ENCODE measurements at regions not wholly inside any gene's neighbourhood (a gene's known extent, or its start where the extent isn't known, plus 50 kb on each side); places are given as distances from the start of the nearest gene placed in this dataset.
"Not testable (repeated sequence)": the region's sequence is repeated elsewhere in the genome, so short reads cannot be mapped to it uniquely, and the experiment has no call there.

DNA sequence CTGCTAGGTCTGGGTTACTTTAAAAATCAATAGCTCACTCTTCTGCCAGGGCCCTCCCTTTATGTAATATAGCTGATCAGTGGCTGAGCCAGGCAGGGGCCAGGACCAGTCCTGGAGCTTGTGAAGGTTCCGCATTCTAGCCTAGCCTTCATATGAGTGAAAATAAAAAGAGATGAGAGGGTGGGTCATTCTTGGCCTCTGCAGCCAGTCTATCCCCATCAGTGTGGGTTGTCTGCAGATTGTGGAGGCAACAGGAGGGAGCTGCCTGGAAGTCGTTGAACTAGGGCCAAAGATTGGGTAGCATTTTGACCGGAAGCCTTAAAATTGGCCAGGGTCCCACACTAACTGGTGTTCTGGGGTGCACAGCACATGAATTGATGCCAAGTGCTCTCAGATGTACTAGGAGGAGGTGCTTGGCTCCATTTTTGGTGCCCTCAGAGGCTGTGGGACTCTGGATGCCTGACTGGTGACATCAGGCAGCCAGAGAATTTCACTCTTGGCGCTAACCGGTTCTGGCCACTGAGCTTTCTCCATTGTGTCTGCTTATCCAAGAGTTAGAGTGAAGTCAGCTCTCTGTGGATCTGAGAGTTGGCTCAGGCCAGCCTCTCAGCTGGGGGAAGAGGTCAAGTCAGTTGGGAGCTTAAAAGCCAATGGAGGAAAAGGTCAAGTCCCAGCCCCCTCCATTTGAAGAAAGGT is 66.5 kb upstream of the IKBKE start:
- TF ChIP-seq CTCF, POLR2A (IDR thresholded peaks at IDR 0.05): not testable (repeated sequence)
